GM12874 (cell line): ENCODE measurements at regions not wholly inside any gene's neighbourhood (a gene's known extent, or its start where the extent isn't known, plus 50 kb on each side); places are given as distances from the start of the nearest gene placed in this dataset.

Experiments used
- TF ChIP-seq, protein P1 (sequence below): IDR thresholded peaks from 2 replicates; pipeline ENCODE4 v1.5.1; 2011; ENCODE audit warnings: low read depth, mild to moderate bottlenecking, control low read depth, low read length, moderate library complexity; ENCODE audit not compliant: insufficient read depth

- TF ChIP-seq, protein P1, sequence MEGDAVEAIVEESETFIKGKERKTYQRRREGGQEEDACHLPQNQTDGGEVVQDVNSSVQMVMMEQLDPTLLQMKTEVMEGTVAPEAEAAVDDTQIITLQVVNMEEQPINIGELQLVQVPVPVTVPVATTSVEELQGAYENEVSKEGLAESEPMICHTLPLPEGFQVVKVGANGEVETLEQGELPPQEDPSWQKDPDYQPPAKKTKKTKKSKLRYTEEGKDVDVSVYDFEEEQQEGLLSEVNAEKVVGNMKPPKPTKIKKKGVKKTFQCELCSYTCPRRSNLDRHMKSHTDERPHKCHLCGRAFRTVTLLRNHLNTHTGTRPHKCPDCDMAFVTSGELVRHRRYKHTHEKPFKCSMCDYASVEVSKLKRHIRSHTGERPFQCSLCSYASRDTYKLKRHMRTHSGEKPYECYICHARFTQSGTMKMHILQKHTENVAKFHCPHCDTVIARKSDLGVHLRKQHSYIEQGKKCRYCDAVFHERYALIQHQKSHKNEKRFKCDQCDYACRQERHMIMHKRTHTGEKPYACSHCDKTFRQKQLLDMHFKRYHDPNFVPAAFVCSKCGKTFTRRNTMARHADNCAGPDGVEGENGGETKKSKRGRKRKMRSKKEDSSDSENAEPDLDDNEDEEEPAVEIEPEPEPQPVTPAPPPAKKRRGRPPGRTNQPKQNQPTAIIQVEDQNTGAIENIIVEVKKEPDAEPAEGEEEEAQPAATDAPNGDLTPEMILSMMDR, result no peak
These were observed 275.4 kb upstream of the PFKP start for GRCh38 chr10:2791774-2792443.

DNA sequence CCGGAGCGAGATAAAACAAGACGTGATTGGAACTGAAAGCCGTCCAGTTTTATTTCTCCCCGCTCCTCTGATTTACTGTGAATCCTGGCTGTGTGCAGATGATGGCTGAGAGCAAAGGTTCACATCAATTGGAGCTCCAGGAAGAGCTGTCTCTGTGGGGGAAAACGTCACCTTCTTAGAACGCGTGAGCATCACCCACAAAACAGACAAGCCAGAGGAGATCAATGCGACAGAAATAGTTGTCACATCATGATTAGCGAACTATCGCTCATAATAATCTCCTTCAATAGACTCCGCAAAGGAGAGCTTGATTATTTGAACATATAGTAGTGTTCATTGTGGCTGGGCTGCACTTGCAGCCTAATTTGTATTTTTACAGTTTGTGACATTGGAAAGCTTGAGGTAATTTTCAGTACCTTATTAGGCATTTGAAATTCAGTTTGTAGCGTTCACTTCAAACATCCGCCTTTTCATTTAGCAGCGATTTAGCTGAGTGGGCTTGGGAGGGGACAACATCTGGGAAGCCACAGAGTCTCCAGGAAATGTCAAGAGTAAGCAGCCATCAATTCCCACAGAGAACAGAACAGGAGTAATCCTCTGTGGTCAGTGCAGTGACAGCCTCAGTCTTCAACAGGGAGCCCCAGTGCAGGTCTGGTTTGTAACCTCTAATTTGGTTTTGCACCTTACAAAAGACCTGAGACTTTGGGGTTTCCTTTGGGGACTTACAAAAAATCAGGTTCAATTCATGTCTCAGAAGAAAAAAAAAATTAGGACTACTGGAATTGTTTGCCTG is 276.8 kb upstream of the PFKP start:
- TF ChIP-seq, protein P1, result no peak

GRCh38 chr10:2786251-2786650 is 281.1 kb upstream of the PFKP start:
- TF ChIP-seq, protein P1, result no peak

- TF ChIP-seq, protein P1, result no peak
These were observed 282.6 kb upstream of the PFKP start for GRCh38 chr10:2784766-2785165.

GRCh38 chr10:2782950-2783349 is 284.4 kb upstream of the PFKP start:
- TF ChIP-seq, protein P1, result no peak

- TF ChIP-seq, protein P1, result no peak
These were observed 285.1 kb upstream of the PFKP start for GRCh38 chr10:2782265-2782664.

DNA sequence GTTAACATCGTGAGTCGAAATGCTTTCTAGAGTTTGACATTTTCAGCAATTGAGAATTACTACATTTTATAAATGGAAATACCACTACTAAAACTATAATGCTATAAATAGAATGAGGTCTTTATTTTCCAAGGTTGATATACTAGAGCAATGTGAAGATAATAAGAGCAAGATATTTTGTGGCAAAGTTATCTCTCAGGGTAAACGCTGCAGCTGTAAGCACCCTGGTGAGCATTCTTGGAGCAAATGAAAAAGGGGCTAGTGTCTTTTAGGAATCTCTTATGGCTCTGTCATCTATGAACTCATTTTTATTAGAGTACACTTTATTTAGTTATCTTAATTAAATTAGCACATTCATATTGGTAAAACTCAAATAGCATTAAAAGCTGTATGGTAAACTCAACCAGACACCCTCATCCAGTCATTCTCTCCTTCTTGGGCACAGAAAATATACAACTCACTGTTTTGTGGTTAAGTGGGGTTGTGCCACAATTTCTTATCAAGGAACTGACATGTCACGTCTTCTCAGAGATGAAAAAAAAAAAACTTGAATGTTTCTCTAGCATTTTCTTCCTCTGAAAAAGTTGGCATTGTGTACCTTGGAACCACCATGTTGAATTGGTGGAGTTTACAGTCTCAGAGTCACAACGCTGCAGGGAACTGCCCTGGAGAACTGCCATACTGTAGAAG is 289.5 kb upstream of the PFKP start:
- TF ChIP-seq, protein P1, result no peak
